AG04450 (cell line): ENCODE measurements at regions not wholly inside any gene's neighbourhood (a gene's known extent, or its start where the extent isn't known, plus 50 kb on each side); places are given as distances from the start of the nearest gene placed in this dataset.
"Not testable (repeated sequence)": the region's sequence is repeated elsewhere in the genome, so short reads cannot be mapped to it uniquely, and the experiment has no call there.

Experiments used
- CTCF ChIA-PET: fragments of 300-600, 350-600 bp; formaldehyde crosslinking; extraction: SDS; loops from one replicate; lab custom pipeline; 2022; ENCODE audit warnings: antibody characterized with exemption, inconsistent platforms; lab: Charles Lee
- POLR2A ChIA-PET: fragments of 350-600 bp; formaldehyde crosslinking; extraction: SDS; loops from one replicate; lab custom pipeline; 2021; ENCODE audit warnings: antibody characterized with exemption, inconsistent platforms; lab: Yijun Ruan, JAX
- DNase-seq: peaks from one replicate; pipeline ENCODE4 v3.0.0-alpha.2; 2011; ENCODE audit warnings: low read depth, low spot score
- H3K27ac ChIP-seq: one replicate; pipeline ENCODE4 v1.5.1; 2012; ENCODE audit warnings: low read depth, low read length, control low read depth
- H3K27me3 ChIP-seq: one replicate; pipeline ENCODE4 v1.6.0; 2012; ENCODE audit warnings: low read length; ENCODE audit not compliant: control insufficient read depth, insufficient read depth
- H3K4me3 ChIP-seq: 2 replicates; pipeline ENCODE4 v1.5.1; 2011; ENCODE audit warnings: mild to moderate bottlenecking, low read depth, low read length, control low read depth
- H3K9me3 ChIP-seq: 2 replicates; pipeline ENCODE4 v1.5.1; 2012; ENCODE audit warnings: low read length; ENCODE audit not compliant: control insufficient read depth, insufficient read depth
- TF ChIP-seq, protein P1 (sequence below): IDR thresholded peaks from 2 replicates; pipeline ENCODE4 v1.5.1; 2011; ENCODE audit warnings: low read depth, low read length, control low read depth, inconsistent platforms

DNA sequence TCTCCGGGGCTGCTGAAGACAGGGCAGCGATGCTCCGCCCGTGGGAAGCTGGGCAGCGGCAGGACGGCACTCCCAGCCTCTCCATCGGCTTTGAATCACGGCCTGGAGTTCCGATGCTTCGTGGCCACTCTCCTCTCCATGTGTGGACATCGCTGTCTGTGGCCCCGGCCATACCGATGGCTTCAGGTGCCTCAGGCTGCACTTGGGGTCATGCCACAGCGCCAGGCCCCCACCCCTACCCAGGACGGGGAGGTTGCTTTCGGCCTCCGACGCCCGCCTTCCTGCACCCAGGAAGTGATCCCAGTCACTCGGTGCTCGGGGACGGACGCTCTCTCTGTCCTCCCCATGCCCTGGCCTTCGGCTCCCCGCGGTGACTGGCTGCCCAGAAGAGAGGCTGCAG, 180.7 kb downstream of the BANP start:
- Histone ChIP-seq H3K4me3 (no peak overlapping the region), H3K27me3 (peaks cover 3% of the 10 kb centered on the region), H3K27ac (no peak overlapping the region), H3K9me3 (peaks cover 3% of the 10 kb centered on the region; the same call in 1 of the 2 replicates)
- no peak for DNase-seq
- ChIA-PET CTCF (no interaction called here), POLR2A (no interaction called here)
- TF ChIP-seq, protein P1, sequence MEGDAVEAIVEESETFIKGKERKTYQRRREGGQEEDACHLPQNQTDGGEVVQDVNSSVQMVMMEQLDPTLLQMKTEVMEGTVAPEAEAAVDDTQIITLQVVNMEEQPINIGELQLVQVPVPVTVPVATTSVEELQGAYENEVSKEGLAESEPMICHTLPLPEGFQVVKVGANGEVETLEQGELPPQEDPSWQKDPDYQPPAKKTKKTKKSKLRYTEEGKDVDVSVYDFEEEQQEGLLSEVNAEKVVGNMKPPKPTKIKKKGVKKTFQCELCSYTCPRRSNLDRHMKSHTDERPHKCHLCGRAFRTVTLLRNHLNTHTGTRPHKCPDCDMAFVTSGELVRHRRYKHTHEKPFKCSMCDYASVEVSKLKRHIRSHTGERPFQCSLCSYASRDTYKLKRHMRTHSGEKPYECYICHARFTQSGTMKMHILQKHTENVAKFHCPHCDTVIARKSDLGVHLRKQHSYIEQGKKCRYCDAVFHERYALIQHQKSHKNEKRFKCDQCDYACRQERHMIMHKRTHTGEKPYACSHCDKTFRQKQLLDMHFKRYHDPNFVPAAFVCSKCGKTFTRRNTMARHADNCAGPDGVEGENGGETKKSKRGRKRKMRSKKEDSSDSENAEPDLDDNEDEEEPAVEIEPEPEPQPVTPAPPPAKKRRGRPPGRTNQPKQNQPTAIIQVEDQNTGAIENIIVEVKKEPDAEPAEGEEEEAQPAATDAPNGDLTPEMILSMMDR, result no peak

DNA sequence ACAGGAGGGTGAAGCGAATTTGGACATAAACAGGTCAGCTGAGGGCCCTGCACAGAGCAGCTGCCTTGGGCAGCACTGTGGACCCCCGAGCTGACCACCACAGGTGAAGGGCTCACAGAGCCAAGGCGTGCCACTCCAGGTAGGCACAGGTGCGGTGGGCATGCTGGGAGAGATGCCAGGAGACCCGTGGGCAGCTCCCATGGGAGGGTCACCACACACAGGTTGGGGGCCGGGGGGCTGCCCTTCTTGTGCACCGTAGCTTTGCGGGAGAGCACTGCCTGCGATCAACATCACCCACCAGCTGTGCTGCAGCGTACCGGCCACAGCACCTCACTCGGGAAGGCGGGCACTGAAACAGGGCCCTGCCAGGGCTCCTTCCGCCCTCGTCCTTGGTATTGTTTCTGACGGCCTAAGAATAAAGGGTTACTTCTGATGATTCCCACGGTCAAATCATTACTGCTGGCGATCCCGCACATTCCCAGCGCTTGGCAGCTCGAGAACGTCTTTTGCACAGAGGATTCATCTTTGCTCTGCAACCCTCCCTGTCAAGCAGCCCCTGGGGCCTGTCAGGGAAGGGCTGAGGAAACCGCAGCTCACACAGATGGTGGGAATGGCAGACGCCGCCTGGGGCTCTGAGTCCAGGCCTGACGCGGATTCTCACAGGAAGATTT, 181.7 kb downstream of the BANP start:
- Histone ChIP-seq H3K4me3 (no peak overlapping the region), H3K27ac (no peak overlapping the region), H3K9me3 (peaks cover 3% of the 10 kb centered on the region; the same call in 1 of the 2 replicates), H3K27me3 (peaks cover 3% of the 10 kb centered on the region)
- no peak for DNase-seq
- POLR2A ChIA-PET, result no interaction called here
- CTCF ChIA-PET, result no interaction called here
- TF ChIP-seq, protein P1, result no peak

DNA sequence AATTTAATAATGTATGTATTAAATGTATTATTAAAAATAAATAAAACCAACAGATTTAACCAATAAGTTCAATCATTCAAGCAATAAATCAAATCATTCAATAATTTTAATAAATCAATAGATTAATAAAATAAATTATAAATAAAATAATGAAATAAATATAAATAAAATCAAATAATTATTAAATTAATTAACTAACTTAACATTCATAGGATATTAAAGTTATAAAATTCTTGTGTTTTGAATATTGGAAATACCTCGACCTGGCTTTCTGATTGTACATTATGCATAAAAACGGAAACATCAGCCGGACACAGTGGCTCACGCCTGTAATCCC, 182.2 kb downstream of the BANP start:
- POLR2A ChIA-PET, result no interaction called here
- Histone ChIP-seq H3K27ac (no peak overlapping the region), H3K4me3 (no peak overlapping the region), H3K27me3 (peaks cover 2% of the 10 kb centered on the region), H3K9me3 (peaks cover 3% of the 10 kb centered on the region; the same call in 1 of the 2 replicates)
- TF ChIP-seq, protein P1, result no peak
- no peak for DNase-seq
- CTCF ChIA-PET, result no interaction called here

DNA sequence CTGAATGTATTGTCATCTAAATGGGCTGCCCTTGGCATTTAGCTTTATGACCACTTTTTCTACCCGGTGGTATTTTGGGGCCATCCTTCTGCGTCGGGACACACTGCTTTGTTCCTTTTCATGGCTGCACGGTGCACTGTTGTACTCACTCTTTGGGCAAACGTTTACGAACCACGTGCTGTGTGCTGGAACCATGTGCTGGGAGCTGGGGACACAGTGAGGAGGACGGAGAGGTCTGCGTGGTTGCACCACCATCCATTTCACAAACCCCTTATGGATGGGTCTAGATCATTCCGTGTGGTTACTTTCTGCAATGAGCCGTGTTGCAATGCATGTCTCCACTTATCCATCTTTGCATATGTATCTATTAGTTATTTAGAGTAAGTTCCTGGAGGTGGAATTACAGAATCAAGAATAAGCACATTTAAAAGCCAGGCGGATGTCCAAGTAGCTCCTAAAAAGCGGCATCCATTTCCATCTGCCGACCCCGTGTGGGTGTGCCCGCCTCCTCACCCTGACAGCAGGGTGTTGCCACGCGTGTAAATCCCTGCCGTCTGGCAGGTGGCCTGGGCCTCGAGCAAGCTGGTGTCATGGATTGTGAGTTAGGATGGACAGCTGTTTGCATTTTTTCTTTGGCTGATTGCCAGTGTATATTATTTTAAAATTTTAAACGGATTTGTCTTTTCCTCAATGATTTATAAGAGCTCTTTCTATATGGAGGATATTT, 183.1 kb downstream of the BANP start:
- POLR2A ChIA-PET, CTCF ChIA-PET, H3K27ac ChIP-seq, DNase-seq, H3K4me3 ChIP-seq, H3K27me3 ChIP-seq: not testable (repeated sequence)
- peaks cover 10% of the 10 kb centered on the region for H3K9me3 ChIP-seq

DNA sequence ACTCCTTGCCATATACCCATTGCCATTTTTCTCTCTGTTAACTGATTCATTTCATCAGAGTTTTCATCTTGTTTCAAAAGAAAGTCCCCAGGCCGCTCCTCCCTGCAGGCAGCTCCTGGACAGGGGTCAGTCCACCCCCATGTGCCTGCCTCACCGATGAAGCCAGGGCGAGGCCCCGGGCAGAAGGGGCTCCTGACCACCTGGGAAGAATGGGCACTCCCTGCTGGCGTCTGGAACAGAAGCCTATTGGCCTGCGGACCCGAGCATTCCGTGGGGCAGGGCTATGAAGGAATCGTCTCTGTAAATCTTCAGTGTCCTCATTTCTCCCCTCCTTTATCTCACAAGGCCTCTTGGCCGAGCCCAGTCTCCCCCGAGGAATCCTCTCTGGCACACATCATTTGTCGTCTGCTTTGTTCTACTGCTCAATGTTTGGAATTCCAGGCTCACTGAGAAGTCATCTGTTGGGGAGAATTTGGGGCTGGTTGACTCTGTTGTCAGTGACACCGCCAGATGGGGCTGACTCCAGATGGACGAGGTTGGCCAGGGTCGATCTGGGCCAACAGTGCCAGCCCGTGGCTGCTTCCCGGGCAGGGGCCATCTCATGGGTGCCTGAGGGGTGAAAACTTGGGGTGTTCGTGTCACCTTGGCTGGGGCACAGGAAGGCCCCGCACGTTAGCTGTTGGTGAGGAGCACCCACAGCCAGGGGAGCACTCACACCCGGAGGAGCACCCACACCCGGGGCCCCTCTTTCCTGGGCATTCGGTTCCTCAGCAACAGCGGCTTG, 183.9 kb downstream of the BANP start:
- H3K4me3 ChIP-seq, H3K27ac ChIP-seq, DNase-seq, H3K27me3 ChIP-seq, POLR2A ChIA-PET, CTCF ChIA-PET: not testable (repeated sequence)
- H3K9me3 ChIP-seq, result peaks cover 15% of the 10 kb centered on the region

DNA sequence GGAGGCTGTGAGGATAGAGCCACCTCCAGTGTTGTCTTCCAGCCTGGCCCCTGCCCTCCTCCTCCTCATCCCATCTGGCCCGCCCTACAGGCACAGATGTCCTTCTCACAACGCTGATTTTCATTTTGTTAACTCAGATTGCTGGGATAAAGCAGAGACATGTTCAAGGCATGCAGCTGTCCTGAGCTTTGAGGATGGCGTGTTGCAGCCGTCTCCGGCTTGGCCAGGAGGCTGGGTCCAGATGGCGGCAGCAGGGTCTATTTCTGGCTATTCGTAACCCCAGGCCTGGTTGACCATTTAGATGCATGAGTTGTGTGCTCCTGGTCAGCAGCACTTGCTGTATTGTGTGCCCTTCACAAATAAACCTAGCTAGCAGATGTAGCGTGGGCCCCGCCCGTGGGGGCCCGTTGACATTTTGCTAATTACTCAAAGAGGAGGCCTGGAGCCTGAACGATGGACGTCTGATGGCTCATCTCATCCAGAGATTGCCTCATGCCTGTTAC, 185.0 kb downstream of the BANP start:
- CTCF ChIA-PET, H3K4me3 ChIP-seq, H3K27me3 ChIP-seq, H3K27ac ChIP-seq, POLR2A ChIA-PET, DNase-seq: not testable (repeated sequence)
- H3K9me3 ChIP-seq, result peaks cover 15% of the 10 kb centered on the region

DNA sequence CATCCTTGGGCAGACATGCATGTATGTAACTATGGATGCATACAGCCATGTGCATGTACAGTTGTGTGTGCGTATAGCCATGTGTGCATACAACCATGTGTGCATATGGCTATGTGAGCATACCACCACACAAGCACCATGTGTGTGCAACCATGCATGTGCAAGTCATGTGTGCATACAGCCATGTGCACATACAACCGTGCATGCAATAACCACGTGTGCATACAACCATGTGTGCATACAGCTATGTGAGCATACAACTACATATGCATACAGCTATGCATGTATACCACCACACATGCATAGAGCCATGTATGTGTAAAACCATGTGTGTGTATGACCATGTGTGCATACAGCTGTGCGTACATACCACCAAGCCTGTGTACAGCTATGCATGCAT, 185.7 kb downstream of the BANP start:
- H3K4me3 ChIP-seq, H3K27me3 ChIP-seq, CTCF ChIA-PET, H3K27ac ChIP-seq, DNase-seq, POLR2A ChIA-PET: not testable (repeated sequence)
- peaks cover 15% of the 10 kb centered on the region for H3K9me3 ChIP-seq

DNA sequence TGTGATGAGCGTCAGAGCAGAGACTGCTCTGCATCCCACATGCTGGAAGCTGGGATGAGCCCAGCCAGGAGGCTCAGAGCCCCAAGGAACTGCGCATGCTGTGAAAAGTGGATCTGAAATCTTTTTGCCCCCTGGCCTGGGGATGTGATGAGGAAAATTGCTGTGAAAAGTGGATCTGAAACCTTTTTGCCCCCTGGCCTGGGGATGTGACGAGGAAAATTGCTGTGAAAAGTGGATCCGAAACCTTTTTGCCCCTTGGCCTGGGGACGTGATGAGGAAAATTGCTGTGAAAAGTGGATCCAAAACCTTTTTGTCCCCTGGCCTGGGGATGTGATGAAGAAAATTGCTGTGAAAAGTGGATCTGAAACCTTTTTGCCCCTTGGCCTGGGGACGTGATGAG, 187.9 kb downstream of the BANP start:
- peaks cover 15% of the 10 kb centered on the region for H3K9me3 ChIP-seq
- POLR2A ChIA-PET, H3K4me3 ChIP-seq, H3K27ac ChIP-seq, CTCF ChIA-PET, DNase-seq, H3K27me3 ChIP-seq: not testable (repeated sequence)

DNA sequence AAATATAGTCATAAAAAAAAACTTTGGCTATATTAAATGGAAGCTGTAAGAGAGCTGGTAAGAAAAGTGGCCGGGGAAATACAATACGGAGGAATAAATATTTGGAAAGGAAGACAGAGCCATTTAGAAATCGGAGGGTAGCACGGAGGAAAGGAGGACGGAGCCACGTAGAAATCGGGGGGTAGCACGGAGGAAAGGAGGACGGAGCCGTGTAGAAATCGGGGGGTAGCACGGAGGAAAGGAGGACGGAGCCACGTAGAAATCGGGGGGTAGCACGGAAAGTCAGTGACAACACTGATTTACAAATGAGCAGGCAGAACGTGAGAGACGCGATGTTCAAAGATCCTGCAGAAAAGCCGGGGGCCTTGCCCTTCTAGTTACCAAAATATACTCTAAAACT, 189.0 kb downstream of the BANP start:
- peaks cover 15% of the 10 kb centered on the region for H3K9me3 ChIP-seq
- POLR2A ChIA-PET, CTCF ChIA-PET, H3K27ac ChIP-seq, H3K27me3 ChIP-seq, H3K4me3 ChIP-seq, DNase-seq: not testable (repeated sequence)
